ENCODE measurements at regions not wholly inside any gene's neighbourhood (a gene's known extent, or its start where the extent isn't known, plus 50 kb on each side); places are given as distances from the start of the nearest gene placed in this dataset.

DNA sequence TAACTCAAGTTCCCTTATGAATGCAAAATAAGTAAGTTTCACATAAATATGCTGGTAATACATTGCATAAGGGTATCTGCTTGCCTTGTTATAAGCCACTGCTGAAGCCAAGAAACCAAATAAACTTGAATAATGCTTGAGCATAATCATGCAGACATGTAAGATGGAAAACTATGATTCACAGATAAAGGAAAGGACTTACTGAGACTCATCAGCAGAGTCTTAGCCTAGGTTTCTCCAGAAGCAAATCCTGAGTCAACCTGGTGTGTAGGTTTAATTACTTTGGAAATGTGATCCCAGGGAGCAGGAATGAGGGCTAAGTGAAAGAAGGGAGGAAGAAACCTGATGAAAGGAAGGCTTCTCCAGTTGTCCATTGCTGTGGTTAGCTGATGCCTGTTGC is 107.7 kb upstream of the BTG1 start:
- TF ChIP-seq, protein P1, sequence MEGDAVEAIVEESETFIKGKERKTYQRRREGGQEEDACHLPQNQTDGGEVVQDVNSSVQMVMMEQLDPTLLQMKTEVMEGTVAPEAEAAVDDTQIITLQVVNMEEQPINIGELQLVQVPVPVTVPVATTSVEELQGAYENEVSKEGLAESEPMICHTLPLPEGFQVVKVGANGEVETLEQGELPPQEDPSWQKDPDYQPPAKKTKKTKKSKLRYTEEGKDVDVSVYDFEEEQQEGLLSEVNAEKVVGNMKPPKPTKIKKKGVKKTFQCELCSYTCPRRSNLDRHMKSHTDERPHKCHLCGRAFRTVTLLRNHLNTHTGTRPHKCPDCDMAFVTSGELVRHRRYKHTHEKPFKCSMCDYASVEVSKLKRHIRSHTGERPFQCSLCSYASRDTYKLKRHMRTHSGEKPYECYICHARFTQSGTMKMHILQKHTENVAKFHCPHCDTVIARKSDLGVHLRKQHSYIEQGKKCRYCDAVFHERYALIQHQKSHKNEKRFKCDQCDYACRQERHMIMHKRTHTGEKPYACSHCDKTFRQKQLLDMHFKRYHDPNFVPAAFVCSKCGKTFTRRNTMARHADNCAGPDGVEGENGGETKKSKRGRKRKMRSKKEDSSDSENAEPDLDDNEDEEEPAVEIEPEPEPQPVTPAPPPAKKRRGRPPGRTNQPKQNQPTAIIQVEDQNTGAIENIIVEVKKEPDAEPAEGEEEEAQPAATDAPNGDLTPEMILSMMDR (conservative IDR thresholded peaks at IDR 0.05; ENCODE audit: low read length): no peak
- no peak for TF ChIP-seq EZH2phosphoT487 (IDR thresholded peaks at IDR 0.05; ENCODE audit: borderline replicate concordance, low read depth, low read length)

All from OCI-LY7 (cell line).